Skin of body (tissue), 1 donor: ENCODE measurements at regions not wholly inside any gene's neighbourhood (a gene's known extent, or its start where the extent isn't known, plus 50 kb on each side); places are given as distances from the start of the nearest gene placed in this dataset.
"Not testable (repeated sequence)": the region's sequence is repeated elsewhere in the genome, so short reads cannot be mapped to it uniquely, and the experiment has no call there.

Experiments used
- DNase-seq: peaks from one replicate; lab custom pipeline; 2025; lab: John Stamatoyannopoulos, UW

DNA sequence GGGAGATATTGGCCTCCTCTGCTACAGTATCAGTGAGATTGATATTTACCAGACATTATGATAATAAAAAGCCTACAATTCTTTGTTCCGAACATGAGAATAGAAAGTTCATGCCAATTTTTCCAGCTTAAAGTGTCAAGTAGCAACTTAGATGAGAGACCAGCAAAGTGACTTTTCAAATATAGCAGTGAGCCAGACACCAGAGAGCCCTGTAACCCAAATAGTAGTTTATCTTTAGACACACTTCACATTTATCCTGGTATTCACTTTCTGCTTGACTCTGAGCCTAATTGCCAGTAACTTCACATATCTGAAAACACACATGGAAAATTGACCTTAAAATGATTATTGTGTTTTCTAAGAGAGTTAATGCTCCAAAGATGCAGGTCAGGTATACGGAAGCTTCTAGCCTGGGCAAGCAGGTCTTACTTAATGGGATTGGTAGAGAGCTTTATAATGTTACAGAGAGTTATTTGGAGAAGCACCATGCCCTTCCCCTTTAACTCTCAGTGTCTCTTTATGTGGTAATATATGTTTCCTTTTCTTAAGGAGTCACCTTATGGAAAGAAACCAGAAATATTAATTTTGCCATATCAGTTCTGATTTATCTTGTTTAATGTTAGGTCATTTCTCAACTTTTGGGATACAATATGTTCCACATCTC is 852.3 kb upstream of the CHORDC1 start:
- no peak for DNase-seq

DNA sequence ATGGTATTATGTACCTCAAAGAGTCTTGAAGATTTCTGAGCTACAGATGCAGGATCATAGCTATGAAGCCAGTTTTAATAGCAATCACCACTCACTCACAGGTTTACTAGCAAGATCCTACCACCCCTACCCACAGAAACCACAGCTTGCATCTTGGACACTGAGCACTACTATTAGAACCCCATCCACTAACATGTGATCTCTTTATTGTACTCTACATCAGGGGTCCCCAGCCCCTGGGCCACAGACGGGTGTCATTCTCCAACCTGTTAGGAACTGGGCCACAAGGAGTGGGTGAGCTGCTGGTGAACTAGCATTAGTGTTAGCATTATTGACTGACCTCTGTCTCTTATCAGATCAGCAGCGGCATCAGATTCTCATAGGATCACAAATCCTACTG is 844.8 kb upstream of the CHORDC1 start:
- no peak for DNase-seq

DNA sequence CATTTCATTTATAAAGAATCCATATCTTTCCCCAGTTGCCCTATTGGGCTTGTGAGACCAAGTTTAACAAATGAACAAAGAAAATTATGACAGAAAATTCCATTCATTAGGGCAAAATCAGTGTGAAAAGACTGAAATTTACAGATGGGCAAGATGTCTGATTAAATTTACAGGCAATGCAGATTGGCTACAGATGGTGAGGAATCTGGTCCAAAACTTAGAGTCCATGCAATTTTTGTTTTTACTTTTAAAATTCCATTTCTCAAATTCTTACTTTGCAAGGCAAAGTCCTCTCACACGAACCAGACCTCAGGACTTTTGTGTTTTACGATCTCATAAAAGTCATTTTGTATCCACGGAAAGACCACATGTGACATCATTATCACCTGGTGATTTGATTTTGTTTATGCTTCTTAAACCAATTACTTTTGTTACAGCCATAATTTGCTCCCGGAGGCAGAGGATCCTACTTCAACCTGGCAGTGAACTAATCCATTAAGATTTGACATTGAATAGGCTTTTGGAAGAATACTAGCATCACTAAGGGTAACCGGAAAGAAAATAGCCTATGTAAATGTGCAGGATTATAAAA is 843.7 kb upstream of the CHORDC1 start:
- DNase-seq: no peak

DNA sequence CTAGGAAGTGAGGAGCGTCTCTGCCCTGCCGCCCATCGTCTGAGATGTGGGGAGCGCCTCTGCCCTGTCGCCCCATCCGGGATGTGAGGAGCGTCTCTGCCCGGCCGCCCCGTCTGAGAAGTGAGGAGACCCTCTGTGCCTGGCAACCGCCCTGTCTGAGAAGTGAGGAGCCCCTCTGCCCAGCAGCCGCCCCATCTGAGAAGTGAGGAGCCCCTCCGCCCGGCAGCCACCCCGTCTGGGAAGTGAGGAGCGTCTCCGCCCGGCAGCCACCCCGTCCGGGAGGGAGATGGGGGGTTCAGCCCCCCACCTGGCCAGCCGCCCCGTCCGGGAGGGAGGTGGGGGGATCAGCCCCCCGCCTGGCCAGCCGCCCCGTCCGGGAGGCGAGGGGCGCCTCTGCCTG is 840.5 kb upstream of the CHORDC1 start:
- not testable (repeated sequence) for DNase-seq

DNA sequence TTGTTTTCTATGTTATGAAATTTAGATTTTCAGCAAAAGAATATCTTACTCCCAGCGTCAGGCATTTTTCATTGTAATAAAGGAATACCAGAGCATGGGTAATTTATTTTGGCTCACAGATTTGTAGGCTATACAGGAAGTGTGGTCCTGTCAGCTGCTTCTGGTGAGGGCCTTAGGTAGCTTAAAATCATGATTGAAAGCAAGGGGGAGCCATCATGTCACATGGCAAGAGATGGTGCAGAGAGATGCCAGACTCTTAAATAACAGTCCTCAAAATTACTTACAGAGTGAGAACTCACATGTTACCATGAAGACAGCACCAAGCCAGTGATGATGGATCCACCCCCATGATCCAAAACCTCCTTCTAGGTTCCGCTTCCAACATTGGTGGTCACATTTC is 825.0 kb upstream of the CHORDC1 start:
- DNase-seq: no peak

DNA sequence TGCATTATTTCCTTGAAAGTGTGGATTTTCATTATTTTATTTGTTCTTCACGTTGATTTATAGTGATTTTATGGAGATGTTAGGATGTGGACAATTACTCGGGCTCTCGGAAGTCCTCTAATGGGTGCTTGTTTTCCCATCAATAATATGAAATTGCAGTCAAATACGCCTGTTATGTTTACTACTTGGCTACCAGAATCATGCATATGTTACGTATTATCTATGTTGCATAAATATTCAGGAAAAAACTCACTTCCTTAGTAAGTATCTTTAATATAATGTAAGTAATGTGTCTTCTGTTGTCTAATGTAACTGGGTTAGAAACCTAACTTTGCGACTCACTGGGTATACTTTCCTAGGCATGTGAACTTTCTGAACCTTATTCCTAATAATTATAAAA is 823.4 kb upstream of the CHORDC1 start:
- peak; percentile 24 for DNase-seq

DNA sequence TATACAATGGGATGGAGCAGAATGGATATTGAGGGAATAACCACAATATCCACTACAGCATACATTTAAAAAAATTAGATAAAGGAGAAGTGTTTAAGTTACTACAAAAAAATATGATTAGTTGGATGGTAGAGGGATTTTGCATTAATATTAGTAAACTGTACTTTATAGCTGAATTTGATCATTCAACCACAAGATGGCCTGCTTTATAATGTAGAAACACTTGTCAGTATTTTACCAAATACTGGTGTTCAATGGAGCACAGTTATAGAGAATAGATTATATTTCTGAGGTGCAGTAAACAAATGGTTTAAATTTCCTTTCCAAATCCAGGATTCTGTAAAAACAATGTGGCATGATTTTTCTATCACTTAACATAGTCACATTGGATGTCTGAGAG is 818.8 kb upstream of the CHORDC1 start:
- DNase-seq: no peak

DNA sequence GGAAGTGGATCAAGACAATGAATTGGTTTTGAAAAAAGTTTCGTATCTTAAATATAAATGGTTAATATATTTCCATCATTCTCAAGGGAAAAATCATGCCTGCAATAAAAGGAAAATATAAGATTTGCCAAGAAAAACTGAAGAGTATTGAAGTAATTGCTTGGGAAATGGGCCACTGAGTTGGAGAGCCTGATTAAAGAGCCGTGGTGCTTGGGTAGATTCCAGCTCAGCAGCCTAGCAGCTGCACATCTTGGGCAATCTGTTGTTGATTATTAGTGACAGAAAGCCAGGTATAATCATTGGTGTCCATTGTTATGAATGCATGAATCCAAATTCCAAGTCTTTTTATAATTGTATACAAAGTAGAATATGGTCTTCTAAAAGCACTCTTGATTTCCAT is 800.9 kb upstream of the CHORDC1 start:
- peak; percentile 0 for DNase-seq

DNA sequence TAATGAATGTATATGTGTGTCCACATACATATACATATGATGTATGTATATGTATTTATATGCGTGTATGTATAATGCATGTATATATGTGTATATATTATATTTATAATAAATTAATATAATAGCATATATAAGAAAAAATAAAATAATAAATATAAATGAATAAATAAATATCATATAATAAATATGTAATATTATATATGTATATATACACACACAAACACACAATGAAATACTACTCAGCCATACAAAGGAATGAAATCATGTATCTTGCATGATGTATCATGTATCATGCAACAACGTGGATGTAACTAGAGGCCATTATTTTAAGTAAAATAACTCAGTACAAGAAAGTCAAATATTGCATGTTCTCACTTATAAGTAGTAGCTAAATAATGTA is 788.7 kb upstream of the CHORDC1 start:
- no peak for DNase-seq

DNA sequence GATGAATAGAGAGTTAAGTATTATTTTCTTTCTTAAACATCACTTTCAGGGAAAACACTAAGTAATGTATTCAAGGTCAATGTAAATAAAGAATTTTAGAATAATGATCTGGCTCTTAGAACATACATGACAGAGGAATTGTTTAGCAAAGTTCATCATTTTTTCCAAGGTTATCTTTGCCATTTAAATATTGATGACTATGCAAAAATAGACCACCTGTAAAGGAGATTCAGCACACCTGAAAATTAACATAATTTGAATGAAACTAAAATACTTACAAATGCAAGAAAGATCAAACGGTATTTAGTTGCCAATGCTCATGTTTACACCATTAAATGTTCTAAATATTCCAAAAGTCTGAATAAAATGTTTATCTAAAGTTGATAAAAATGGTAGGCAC is 782.6 kb upstream of the CHORDC1 start:
- no peak for DNase-seq

DNA sequence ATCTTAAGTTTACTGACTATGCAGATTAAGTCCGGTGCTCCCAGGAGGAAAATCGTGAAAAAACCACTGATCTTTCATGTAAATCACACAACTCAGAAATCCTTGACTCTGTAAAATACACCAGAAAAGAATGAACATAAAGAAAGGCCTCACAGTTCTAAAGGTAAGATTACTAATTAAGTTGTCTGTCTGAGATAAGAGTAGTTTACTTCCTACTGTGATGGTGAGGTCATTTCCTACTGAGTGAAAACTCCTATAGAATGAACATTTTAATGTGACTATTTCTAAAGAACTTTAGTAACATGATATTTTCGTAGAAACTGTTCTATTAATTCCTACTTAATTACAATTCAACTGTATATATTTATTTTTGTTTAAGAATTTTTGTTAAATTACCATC is 774.4 kb upstream of the CHORDC1 start:
- no peak for DNase-seq

DNA sequence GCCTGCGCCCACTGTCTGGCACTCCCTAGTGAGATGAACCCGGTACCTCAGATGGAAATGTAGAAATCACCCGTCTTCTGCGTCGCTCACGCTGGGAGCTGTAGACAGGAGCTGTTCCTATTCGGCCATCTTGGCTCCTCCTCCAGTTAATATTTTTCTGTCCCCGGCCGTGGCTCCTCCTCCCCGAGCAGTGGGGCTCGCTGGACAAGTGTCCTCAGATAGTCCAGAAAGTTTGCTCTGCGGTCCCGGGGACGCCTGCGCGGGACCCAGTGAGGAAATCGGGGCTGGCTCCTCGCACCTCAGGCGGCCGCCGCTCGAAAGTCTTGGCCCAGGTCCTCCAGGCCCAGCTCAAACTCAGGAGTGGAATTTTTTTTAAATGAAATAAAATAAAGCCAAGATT is 749.3 kb upstream of the CHORDC1 start:
- DNase-seq: not testable (repeated sequence)

DNA sequence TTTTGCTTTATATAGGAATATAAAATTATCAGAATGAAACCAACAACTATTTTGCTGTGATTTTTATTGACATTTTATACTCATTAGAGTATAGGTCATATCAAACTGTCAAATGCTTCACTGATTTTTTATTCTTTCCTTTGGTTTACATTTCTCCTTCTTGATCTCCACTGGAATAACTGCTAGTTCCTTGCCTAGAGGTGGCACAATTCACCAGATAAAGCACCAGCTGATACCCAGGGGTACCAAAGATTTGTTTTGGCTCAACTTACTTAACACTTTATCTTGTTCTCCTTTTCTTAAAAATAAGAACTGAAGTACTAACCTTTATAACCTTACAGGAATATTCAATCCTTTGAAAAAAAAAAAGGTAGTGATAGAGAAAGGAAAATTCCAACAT is 725.1 kb upstream of the CHORDC1 start:
- DNase-seq: no peak

DNA sequence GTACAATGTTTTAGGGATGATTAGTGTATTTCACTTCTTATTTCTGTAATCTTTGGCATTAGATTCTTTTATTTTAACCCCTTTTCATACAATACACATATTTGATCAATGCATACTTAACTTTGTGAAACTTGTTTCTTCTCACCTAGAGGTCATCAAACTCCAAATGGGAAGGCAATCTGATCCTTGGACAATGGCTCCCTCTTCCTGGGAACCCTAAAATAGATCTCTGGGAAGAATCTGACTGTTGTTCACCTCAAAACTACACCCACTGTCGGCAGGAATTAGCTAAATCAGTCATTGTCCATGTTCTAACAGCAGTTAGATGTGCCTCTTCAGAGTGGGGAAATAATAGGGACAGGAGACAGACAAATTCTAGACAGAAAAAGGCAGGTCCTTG is 707.4 kb upstream of the CHORDC1 start:
- no peak for DNase-seq

DNA sequence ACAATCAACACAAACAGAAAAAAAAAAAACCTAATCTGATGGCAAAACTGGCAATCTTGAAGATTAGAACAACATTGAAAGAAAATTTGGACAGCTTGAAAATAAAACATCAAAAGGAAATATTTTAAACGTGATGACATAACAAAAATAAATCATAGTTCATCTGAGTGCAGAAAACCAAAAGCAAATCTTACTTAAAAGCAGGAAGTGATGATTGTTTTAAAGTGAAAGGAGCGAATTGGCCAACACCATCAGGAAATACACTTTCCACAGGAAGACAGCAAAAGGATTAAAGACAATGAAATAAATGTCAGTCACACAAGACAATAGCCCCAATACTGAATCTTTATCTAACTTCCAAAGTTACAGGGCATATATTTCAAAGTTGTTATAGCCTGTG is 696.5 kb upstream of the CHORDC1 start:
- DNase-seq: no peak

DNA sequence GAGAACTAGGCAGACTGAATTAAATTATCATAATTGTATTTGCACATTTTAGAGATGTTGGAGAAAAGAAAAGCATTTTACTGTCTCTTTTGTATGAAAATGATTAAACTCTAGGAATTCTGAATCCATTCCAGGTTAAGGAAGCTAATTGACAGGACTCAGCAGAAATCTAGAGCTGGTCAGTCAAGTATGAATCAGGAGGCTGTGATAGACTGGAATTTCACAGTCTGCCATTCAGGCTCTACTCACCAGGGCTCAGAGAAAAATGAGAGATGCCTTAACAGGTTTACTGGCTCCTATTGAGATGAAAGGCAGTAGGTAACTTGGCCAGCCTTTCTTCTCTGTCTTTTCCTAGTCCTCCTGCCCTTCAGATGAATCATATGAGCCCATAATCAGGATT is 693.9 kb upstream of the CHORDC1 start:
- DNase-seq: no peak

DNA sequence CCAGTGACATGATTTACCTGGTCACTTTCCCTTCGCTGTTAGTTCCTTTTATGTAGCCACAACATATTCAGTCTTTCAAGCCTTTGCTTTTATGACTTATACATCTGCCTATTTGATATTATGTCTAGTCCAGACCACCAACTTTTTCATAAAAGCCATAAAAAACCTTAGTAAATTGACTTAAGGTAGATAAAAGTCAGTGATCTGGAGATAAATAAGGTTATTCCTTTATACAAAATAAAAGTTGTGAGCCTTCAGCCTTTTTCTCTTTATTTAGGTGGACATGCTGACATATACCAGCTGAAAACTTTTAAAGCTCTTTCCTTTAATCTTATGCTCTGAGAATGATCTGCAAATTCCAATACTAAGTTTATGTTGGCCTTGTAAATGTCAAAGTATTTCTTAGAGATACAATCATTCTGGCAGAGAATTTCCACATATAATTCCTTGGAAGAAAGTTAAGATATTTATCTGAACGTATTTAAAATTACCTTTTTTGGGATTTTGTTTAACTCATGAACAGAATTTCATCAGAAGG is 690.4 kb upstream of the CHORDC1 start:
- DNase-seq: no peak

DNA sequence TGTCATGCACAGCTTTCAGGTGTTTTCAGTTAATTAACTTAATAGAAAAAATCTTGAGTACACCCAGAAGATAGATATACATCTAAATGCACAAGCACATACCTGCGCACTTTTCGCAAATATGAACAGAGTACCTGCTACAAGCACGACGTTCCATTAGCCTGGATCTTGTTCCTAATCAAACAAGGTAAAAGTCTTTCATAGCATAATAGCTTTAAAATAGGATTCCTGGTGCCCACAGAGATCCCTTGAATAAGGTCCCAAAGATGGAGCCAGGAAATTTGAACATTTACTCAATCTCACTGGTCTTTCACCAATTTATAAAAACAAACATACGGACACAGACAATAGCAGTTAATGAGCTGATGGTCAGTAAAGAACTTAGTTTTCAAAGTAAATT is 689.8 kb upstream of the CHORDC1 start:
- DNase-seq: no peak

DNA sequence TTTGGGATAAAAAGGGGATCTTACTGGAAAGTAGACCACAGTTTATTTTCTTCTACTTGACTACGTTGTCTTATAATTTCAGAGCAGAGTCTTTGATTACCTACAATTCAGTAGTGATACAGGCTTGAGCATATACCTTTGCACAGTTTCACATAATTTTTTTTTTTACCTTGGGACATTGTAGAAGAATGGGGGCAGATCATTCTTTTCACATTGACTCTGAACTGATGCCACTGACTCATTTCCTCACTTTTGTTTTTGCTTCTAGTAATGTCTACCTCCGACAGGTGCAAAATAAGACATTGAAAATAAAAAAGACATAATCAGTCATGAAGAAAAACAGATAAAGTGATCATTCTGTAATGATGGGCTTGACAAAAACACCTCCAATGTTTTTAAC is 688.3 kb upstream of the CHORDC1 start:
- no peak for DNase-seq

DNA sequence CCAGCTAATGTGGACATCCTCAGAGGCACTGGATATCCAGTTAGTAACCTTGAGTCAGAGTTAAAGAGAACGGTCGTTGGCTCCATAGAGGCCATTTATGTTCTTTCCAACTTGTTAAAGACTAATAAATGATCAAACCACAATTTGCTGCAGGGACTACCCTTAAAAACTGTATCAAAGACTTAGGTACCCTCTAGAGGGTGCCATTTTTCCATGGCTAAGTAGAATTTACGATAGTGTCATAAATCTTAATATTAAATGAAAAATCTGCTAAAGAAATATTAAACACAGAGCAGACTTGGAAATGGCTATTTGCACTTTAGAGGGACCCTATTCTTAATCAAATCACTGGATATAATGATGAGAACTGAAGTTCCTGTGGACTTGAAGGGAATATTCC is 685.2 kb upstream of the CHORDC1 start:
- no peak for DNase-seq

DNA sequence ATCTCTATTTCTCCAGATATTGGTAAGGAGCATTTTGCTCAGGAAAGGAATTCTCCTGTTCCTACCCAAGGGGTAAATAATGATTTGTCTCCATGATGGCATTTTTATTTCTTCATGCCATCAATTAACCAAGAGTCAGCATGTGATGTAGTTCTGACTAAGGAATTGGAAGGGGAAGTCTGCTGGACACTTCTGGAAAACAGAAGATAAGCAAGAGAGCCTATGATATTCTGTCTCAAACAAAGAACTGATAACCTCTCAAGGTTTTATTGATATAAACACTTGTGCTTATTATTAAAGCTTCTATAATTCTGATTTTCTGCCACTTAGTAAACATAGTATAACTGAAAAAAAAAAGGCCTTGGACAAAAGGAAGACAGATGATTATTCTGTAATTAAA is 673.0 kb upstream of the CHORDC1 start:
- no peak for DNase-seq

DNA sequence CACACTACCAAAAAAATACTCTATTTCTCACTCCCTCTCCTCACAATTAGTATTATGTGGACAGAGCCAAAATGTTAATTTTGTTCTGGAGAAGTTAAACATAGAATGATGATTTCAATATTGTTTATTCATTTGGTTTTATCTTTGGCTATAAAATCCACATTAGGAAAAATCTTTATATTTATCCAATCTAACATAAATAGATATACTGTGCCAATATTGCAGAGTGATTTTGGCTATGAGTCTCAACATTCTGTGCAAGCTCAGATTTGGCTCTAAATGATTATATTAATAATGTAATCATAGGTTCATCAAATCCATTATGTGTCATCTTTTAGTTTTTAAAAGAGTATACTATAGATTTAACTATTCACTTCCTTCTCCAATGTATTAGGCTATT is 667.5 kb upstream of the CHORDC1 start:
- DNase-seq: no peak

DNA sequence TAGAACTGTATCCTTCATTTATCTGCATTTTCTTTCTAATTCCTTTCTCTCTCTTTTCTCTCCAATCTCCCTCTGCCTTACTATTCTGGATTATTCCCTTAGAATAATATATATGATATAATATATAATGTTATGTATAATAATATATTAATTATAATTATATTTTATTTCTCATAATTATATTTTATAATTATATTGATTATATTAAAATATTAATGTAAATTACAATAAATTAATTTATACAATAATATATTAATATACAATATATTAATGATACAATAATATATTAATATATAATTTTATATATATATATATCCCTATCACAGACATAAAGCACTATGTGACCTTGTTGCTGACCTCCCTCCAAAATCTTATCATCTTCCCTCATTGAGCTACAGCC is 661.3 kb upstream of the CHORDC1 start:
- no peak for DNase-seq

DNA sequence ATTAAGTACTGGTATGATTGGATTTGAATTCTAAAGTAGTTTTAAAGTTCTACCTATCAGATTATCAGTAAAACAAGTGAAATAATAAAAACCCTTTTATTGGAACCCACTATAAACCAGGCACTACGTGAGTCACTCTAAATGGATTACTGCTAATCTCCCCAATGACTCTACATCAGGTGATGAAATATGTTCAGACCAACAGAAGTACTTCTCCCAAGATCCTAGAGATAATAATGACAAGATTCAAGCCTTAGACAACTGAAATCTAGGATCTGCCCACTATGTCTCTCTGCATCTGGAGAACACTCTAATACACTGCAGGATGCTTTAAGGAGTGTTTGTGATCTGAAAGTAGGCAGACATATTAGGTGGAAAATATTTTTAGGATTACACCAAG is 652.1 kb upstream of the CHORDC1 start:
- no peak for DNase-seq
